GM06990 (cell line): ENCODE measurements at regions not wholly inside any gene's neighbourhood (a gene's known extent, or its start where the extent isn't known, plus 50 kb on each side); places are given as distances from the start of the nearest gene placed in this dataset.

Source experiments
- DNase-seq: peaks from one replicate; pipeline ENCODE4 v3.0.0-alpha.2; 2011; ENCODE audit not compliant: insufficient read length; ENCODE audit errors: extremely low read depth
- H3K27me3 ChIP-seq: replicated peaks from 2 replicates; pipeline ENCODE4 v1.6.0; 2011; ENCODE audit warnings: low read length; ENCODE audit not compliant: control insufficient read depth, insufficient read depth
- H3K36me3 ChIP-seq: 2 replicates; pipeline ENCODE4 v1.5.1; 2011; ENCODE audit warnings: low read length; ENCODE audit not compliant: control insufficient read depth, insufficient read depth
- H3K4me3 ChIP-seq: replicated peaks from 2 replicates; pipeline ENCODE4 v1.5.1; 2011; ENCODE audit warnings: low read depth, mild to moderate bottlenecking, control low read depth, low read length
- TF ChIP-seq, protein P1 (sequence below): IDR thresholded peaks from 2 replicates; pipeline ENCODE4 v1.5.1; 2011; ENCODE audit warnings: low read length, control low read depth, mild to moderate bottlenecking, inconsistent platforms; ENCODE audit not compliant: insufficient read depth, poor library complexity, severe bottlenecking

DNA sequence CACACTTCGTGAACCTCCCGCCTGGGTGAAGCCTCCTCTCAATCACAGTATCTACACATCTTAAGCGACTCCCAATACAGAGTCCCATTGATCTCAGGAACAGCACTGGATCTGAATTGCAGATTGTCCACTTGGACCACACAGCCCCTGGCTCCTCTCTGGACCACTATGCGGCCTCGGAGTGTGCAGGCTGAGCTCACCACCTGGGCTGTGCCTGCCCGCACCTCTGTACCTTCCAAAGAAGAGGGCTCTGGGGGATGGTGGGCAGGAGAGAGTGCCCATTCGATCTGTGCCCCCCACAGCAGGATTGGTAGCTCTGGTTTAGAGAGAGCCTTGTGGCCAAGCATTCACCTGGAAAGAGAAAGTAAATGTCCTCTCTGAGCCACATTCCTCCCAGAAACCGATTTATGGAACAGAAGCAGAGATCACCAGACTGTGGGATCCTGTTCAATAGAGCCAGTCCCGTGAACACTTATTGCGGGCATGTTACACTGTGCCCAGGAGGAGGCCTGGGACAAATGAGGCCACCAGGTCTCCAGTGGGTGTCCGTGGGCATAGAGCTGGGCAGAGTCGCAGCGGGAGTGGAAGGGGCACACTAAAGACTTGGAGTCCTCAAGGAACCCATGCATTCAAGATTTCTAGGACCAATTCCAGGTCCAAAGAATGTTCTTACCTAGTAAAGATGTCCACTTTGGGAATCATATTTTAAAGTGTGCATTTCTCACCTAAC lies 141.6 kb upstream of the SOX1 start:
- H3K36me3 ChIP-seq, result no peaks in the 10 kb centered on the region
- no peak overlapping the region for H3K4me3 ChIP-seq
- no peak for DNase-seq
- TF ChIP-seq, protein P1, sequence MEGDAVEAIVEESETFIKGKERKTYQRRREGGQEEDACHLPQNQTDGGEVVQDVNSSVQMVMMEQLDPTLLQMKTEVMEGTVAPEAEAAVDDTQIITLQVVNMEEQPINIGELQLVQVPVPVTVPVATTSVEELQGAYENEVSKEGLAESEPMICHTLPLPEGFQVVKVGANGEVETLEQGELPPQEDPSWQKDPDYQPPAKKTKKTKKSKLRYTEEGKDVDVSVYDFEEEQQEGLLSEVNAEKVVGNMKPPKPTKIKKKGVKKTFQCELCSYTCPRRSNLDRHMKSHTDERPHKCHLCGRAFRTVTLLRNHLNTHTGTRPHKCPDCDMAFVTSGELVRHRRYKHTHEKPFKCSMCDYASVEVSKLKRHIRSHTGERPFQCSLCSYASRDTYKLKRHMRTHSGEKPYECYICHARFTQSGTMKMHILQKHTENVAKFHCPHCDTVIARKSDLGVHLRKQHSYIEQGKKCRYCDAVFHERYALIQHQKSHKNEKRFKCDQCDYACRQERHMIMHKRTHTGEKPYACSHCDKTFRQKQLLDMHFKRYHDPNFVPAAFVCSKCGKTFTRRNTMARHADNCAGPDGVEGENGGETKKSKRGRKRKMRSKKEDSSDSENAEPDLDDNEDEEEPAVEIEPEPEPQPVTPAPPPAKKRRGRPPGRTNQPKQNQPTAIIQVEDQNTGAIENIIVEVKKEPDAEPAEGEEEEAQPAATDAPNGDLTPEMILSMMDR, result no peak
- H3K27me3 ChIP-seq, result no peaks in the 10 kb centered on the region

- DNase-seq, result no peak
- TF ChIP-seq, protein P1, result no peak
- H3K27me3 ChIP-seq, result no peaks in the 10 kb centered on the region
These were observed 140.3 kb upstream of the SOX1 start for GRCh38 chr13:111926501-111927180.

DNA sequence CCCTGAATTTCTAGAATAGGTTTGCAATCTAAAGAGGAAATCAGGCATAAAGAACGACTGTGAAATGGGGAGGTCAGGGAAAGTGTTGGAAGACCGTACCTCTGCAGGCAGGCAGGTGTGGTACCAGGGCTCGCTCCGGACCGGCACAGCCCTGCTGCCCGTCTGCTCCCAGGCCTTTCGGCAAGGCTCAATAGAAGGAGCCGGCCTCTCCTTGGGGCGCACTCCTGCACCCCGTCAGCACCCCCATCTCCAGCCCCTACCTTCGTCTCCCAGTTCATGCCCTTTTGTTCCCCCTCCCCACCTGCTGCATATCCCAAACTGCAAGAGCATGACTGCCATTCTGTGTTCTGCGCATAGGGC lies 139.8 kb upstream of the SOX1 start:
- no peaks in the 10 kb centered on the region for H3K36me3 ChIP-seq
- no peaks in the 10 kb centered on the region for H3K27me3 ChIP-seq
- DNase-seq, result no peak
- TF ChIP-seq, protein P1, result no peak
- H3K4me3 ChIP-seq, result no peak overlapping the region

More at GRCh38 chr13:111926501-111927180, 140.3 kb upstream of the SOX1 start:
- no peak overlapping the region for H3K4me3 ChIP-seq
- no peaks in the 10 kb centered on the region for H3K36me3 ChIP-seq

DNA sequence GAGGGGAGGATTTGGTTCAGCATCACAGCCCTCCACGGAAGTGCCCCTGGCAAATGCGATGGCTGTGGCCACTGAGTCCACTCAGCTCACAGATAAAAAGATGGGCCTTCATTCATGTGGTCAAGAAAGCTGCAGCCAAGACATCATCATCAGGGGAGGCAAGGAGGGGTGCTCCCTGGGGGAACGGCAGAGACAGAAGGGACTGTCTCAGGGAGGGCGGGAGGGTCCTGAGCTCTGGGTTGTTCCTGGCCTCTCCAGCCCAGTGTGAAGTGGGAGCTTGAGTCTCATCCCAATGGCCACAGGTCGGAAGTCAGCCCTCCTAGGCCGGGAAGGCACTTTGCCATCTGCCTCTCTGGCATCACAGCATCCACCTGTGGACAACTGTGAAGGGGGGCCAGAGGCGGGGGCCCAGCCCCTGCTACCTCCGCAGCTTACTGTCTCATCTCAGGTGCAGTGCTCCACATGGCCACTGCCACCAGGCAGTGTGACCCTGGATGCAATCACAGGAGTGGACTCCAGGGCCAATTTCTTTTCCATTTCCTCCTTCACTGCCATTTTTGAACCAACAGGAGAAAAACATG lies 137.8 kb upstream of the SOX1 start:
- Histone ChIP-seq H3K4me3 (no peak overlapping the region), H3K36me3 (no peaks in the 10 kb centered on the region), H3K27me3 (no peaks in the 10 kb centered on the region)
- DNase-seq, result no peak
- TF ChIP-seq, protein P1, result no peak

DNA sequence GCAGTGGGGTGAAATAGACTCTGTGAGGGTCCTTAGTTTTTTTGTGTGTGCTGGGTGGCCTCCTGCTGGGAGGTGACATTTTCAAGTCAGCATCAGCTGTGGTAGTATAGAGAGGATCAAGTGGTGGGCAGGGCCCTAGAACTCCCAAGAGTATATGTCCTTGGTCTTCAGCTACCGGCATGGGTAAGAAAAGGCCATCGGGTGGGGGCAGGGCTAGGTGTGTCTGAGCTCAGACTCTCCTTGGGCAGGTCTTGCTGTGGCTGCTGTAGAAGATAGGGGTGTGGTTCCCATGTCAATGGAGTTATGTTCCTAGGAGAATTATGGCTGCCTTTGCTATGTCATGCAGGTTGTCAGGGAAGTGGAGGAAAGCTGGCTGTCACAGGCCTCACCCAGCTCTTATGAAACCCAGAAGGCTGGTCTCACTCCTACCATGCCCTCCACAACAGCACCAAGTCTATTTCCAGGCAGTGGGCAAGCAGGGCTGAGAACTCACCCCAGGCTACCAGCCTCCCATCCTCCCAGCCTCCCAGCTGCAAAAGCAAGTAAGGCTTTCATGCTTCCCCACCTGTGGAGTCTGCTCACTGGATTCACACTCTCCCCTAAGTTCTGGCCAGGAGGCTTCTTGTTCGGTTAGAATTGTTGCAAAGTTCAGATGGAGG lies 130.6 kb upstream of the SOX1 start:
- no peak overlapping the region for H3K4me3 ChIP-seq
- no peaks in the 10 kb centered on the region for H3K27me3 ChIP-seq
- no peak for DNase-seq

More for the DNA sequence above, 130.6 kb upstream of the SOX1 start:
- H3K36me3 ChIP-seq, result no peaks in the 10 kb centered on the region
- TF ChIP-seq, protein P1, result no peak
